ENCODE measurements at regions not wholly inside any gene's neighbourhood (a gene's known extent, or its start where the extent isn't known, plus 50 kb on each side); places are given as distances from the start of the nearest gene placed in this dataset.

DNA sequence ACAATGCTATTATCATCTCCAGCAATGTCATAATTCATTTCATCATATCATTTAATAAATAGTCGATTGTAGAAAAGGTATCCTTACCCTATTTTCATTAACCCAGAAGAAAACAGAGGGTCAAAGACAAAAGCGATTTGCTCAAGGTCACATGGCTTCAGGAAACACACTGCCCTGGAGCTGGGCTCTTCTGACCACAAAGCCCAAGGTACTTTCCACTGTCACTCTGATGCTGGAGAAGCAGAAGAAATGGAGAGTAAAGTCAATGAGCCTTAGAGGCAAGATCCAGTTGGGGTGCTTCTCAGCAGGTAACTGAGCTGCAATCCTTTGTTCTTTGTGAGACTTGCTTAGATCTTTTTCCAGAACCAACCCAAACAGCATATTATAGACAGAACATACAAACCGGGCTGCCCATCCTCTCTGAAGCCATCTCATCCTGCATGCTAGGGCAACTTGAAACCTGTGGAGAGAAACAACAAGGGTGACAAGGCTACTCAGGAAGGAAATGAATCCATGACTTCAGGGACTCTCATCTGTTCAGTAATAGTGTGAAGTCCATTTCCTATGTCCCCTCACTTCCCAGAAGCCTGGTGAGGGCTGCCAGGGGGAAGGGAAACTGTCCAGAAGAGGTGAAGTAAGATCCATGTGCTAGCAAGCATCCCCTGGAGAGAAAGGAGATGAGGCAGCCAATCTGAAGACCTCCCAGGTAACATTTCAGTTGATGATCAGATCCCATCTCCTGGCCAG, 148.6 kb upstream of the SVIL start:
- TF ChIP-seq, protein P1, sequence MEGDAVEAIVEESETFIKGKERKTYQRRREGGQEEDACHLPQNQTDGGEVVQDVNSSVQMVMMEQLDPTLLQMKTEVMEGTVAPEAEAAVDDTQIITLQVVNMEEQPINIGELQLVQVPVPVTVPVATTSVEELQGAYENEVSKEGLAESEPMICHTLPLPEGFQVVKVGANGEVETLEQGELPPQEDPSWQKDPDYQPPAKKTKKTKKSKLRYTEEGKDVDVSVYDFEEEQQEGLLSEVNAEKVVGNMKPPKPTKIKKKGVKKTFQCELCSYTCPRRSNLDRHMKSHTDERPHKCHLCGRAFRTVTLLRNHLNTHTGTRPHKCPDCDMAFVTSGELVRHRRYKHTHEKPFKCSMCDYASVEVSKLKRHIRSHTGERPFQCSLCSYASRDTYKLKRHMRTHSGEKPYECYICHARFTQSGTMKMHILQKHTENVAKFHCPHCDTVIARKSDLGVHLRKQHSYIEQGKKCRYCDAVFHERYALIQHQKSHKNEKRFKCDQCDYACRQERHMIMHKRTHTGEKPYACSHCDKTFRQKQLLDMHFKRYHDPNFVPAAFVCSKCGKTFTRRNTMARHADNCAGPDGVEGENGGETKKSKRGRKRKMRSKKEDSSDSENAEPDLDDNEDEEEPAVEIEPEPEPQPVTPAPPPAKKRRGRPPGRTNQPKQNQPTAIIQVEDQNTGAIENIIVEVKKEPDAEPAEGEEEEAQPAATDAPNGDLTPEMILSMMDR (IDR thresholded peaks at IDR 0.05) = no peak
- no peaks in the 10 kb centered on the region for H3K27me3 ChIP-seq (ENCODE audit: insufficient read depth in 3 of 3, low read length in 2 of 3)
- H3K27ac ChIP-seq = peak overlapping the region; percentile 89
- peaks cover 4% of the 10 kb centered on the region for H3K9me3 ChIP-seq
- H3K4me3 ChIP-seq = no peak overlapping the region
- intact Hi-C loops (cut with DNase I) = loop anchor here (5.0 kb wide), 1 partner anchor 46 kb away; no protein-coding TSS in a partner anchor
- peak; percentile 31 to 58 (median 36) for ATAC-seq
- no peaks in the 10 kb centered on the region for H3K36me3 ChIP-seq (ENCODE audit: insufficient read depth in 1 of 2, low read depth in 1 of 2)
- H3K4me1 ChIP-seq = peaks cover 16% of the 10 kb centered on the region
- 71 to 82% (median 79%) methylated on average over 3 of the region's 3 CpGs for WGBS, 3 donors
- DNase-seq = peak in 1 of 2 donors; percentile 64

DNA sequence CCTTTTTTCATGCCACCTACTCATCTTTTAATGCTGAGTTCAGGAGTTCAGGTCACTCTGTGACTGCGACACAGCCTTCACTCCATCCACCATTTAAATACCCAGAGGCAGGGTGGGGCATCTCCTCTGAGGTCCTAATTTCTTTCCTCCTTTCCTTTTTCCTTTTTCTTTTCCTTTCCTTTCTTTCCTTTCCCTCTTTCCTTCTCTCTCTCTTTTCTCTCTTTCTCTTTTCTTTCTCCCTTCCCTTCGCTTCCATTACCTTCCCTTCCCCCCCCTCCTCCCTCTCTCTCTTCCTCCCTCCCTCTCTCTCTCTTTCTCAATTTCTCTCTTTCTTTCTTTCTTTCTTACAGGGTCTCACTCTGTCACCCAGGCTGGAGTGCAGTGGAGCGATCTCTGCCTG, 145.9 kb upstream of the SVIL start:
- Histone ChIP-seq H3K27me3 (ENCODE audit: insufficient read depth in 3 of 3, low read length in 2 of 3) (no peaks in the 10 kb centered on the region), H3K4me1 (peaks cover 16% of the 10 kb centered on the region), H3K27ac (no peak overlapping the region), H3K9me3 (no peaks in the 10 kb centered on the region), H3K4me3 (no peak overlapping the region), H3K36me3 (ENCODE audit: insufficient read depth in 1 of 2, low read depth in 1 of 2) (no peaks in the 10 kb centered on the region)
- no peak for DNase-seq
- intact Hi-C loops (cut with DNase I) = loop anchor here (5.0 kb wide), 1 partner anchor 43 kb away; no protein-coding TSS in a partner anchor
- TF ChIP-seq, protein P1 (IDR thresholded peaks at IDR 0.05) = no peak
- 87 to 92% (median 90%) methylated on average over 3 of the region's 3 CpGs for WGBS, 3 donors
- ATAC-seq = no peak

DNA sequence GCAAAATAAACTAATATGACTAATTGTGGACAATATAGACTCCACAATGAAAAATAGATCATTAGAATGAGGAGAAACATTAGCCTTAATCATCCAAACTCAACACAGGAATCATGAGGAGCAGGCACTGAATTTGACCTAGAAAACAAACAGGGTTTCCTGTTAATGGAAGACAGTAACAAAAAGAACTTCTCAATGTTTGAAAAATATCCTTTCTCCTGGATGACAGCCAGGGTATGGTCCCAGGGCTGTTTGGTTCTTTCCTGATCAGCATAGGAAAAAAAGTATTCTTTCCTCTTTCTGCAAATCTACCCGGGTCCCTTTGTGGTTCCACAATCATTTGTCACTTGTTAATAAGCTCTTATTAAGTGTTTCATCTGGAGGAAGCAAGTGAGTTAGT, 145.3 kb upstream of the SVIL start:
- Histone ChIP-seq H3K27ac (no peak overlapping the region), H3K4me3 (no peak overlapping the region), H3K9me3 (no peaks in the 10 kb centered on the region), H3K36me3 (ENCODE audit: insufficient read depth in 1 of 2, low read depth in 1 of 2) (no peaks in the 10 kb centered on the region), H3K4me1 (peaks cover 15% of the 10 kb centered on the region), H3K27me3 (ENCODE audit: insufficient read depth in 3 of 3, low read length in 2 of 3) (no peaks in the 10 kb centered on the region)
- intact Hi-C loops (cut with DNase I) = loop anchor here (5.0 kb wide), 1 partner anchor 43 kb away; no protein-coding TSS in a partner anchor
- no peak for ATAC-seq
- TF ChIP-seq, protein P1 (IDR thresholded peaks at IDR 0.05) = no peak
- no peak for DNase-seq
- WGBS, 3 donors = 48 to 74% (median 63%) methylated on average over 1 of the region's 1 CpG

DNA sequence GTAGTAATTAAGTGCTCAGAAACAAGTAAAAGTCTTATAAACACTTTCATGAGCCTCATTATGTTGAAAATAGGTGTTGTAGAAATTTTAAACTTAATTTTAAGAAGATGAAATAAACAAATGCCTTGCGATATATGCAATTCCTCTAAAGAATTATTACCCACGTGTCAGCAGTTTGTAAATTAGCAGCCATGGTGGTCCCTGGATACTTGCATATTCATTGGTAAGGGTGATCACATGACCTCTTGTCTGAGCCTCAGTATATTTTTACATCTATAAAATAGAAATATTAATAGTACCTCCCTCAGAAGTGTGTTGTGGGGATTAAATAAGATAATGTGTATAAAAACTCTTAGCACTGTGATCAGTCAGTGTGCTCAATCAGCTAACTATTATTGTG, 141.5 kb upstream of the SVIL start:
- no peak overlapping the region for H3K27ac ChIP-seq
- H3K36me3 ChIP-seq (ENCODE audit: insufficient read depth in 1 of 2, low read depth in 1 of 2) = no peaks in the 10 kb centered on the region
- H3K9me3 ChIP-seq = no peaks in the 10 kb centered on the region
- intact Hi-C loops (cut with DNase I) = loop anchor here in 1 of 2 donors (2.0 kb wide), 1 partner anchor 21 kb away; no protein-coding TSS in a partner anchor
- ATAC-seq = no peak
- peaks cover 6% of the 10 kb centered on the region for H3K4me1 ChIP-seq
- no peaks in the 10 kb centered on the region for H3K27me3 ChIP-seq (ENCODE audit: insufficient read depth in 3 of 3, low read length in 2 of 3)
- no peak for DNase-seq
- 82 to 88% (median 87%) methylated on average over 2 of the region's 2 CpGs for WGBS, 3 donors
- H3K4me3 ChIP-seq = no peak overlapping the region
- TF ChIP-seq, protein P1 (IDR thresholded peaks at IDR 0.05) = no peak
